ENCODE measurements at regions not wholly inside any gene's neighbourhood (a gene's known extent, or its start where the extent isn't known, plus 50 kb on each side); places are given as distances from the start of the nearest gene placed in this dataset.
"Not testable (repeated sequence)": the region's sequence is repeated elsewhere in the genome, so short reads cannot be mapped to it uniquely, and the experiment has no call there.

GRCh38 chr7:17093461-17093860 is 205.0 kb upstream of the AHR start:
- no peak for DNase-seq (ENCODE audit: low spot score)

- peak; percentile 87 for DNase-seq (ENCODE audit: low spot score)
These were observed 203.4 kb upstream of the AHR start for GRCh38 chr7:17094963-17095574.

GRCh38 chr7:17095931-17096330 is 202.5 kb upstream of the AHR start:
- DNase-seq (ENCODE audit: low spot score): no peak

GRCh38 chr7:17097668-17098297 is 200.7 kb upstream of the AHR start:
- DNase-seq (ENCODE audit: low spot score): no peak

GRCh38 chr7:17098515-17098914 is 199.9 kb upstream of the AHR start:
- no peak for DNase-seq (ENCODE audit: low spot score)

- no peak for DNase-seq (ENCODE audit: low spot score)
These were observed 199.1 kb upstream of the AHR start for GRCh38 chr7:17099083-17099973.

- DNase-seq (ENCODE audit: low spot score): not testable (repeated sequence)
These were observed 198.4 kb upstream of the AHR start for GRCh38 chr7:17099974-17100509.

GRCh38 chr7:17101207-17101696 is 197.2 kb upstream of the AHR start:
- DNase-seq (ENCODE audit: low spot score): no peak

- no peak for DNase-seq (ENCODE audit: low spot score)
These were observed 195.3 kb upstream of the AHR start for GRCh38 chr7:17103170-17103569.

- no peak for DNase-seq (ENCODE audit: low spot score)
These were observed 194.5 kb upstream of the AHR start for GRCh38 chr7:17103984-17104383.

- no peak for DNase-seq (ENCODE audit: low spot score)
These were observed 194.0 kb upstream of the AHR start for GRCh38 chr7:17104419-17104818.

- DNase-seq (ENCODE audit: low spot score): no peak
These were observed 192.8 kb upstream of the AHR start for GRCh38 chr7:17105701-17106100.

GRCh38 chr7:17108049-17108584 is 190.3 kb upstream of the AHR start:
- no peak for DNase-seq (ENCODE audit: low spot score)

GRCh38 chr7:17109020-17109419 is 189.4 kb upstream of the AHR start:
- DNase-seq (ENCODE audit: low spot score): no peak

GRCh38 chr7:17113770-17114169 is 184.7 kb upstream of the AHR start:
- DNase-seq (ENCODE audit: low spot score): not testable (repeated sequence)

- DNase-seq (ENCODE audit: low spot score): no peak
These were observed 180.0 kb upstream of the AHR start for GRCh38 chr7:17118412-17118811.

- DNase-seq (ENCODE audit: low spot score): no peak
These were observed 177.7 kb upstream of the AHR start for GRCh38 chr7:17120756-17121155.

GRCh38 chr7:17121671-17122070 is 176.8 kb upstream of the AHR start:
- no peak for DNase-seq (ENCODE audit: low spot score)

GRCh38 chr7:17123020-17123419 is 175.4 kb upstream of the AHR start:
- peak; percentile 74 for DNase-seq (ENCODE audit: low spot score)

GRCh38 chr7:17126413-17127268 is 171.8 kb upstream of the AHR start:
- DNase-seq (ENCODE audit: low spot score): no peak

- no peak for DNase-seq (ENCODE audit: low spot score)
These were observed 169.2 kb upstream of the AHR start for GRCh38 chr7:17129218-17129617.
